RWPE2 (cell line): ENCODE measurements at regions not wholly inside any gene's neighbourhood (a gene's known extent, or its start where the extent isn't known, plus 50 kb on each side); places are given as distances from the start of the nearest gene placed in this dataset.
"Not testable (repeated sequence)": the region's sequence is repeated elsewhere in the genome, so short reads cannot be mapped to it uniquely, and the experiment has no call there.

Source experiments
- ATAC-seq: fragments of 200-7000 bp; cut with Tn5 transposase; 3 replicates; pipeline ENCODE4 v1.9.1; 2021; ENCODE audit warnings: low read depth
- DNase-seq: peaks from one replicate; pipeline ENCODE4 v3.0.0-alpha.2; 2020; ENCODE audit warnings: low spot score
- H3K27ac ChIP-seq: fragments of 450-650 bp; 2 replicates; pipeline ENCODE4 v1.5.1; 2017; ENCODE audit warnings: mild to moderate bottlenecking; ENCODE audit not compliant: poor library complexity, severe bottlenecking
- H3K27me3 ChIP-seq: fragments of 250-450 bp; sonication (Bioruptor Pico); 2 replicates; pipeline ENCODE4 v1.5.1; 2021; ENCODE audit warnings: mild to moderate bottlenecking, moderate library complexity; ENCODE audit not compliant: insufficient read depth, poor library complexity, severe bottlenecking
- H3K36me3 ChIP-seq: fragments of 250-450 bp; sonication (Bioruptor Pico); 2 replicates; pipeline ENCODE4 v1.5.1; 2020; ENCODE audit warnings: low read depth, mild to moderate bottlenecking, moderate library complexity
- H3K4me1 ChIP-seq: fragments of 250-450 bp; sonication (Bioruptor Pico); 2 replicates; pipeline ENCODE4 v1.5.1; 2021; ENCODE audit warnings: mild to moderate bottlenecking, moderate library complexity; ENCODE audit not compliant: insufficient read depth, poor library complexity, severe bottlenecking
- H3K4me3 ChIP-seq: fragments of 250-450 bp; sonication (Bioruptor Pico); 2 replicates; pipeline ENCODE4 v1.5.1; 2021; ENCODE audit warnings: mild to moderate bottlenecking, moderate library complexity; ENCODE audit not compliant: severe bottlenecking
- H3K9me3 ChIP-seq: fragments of 250-450 bp; sonication (Bioruptor Pico); 2 replicates; pipeline ENCODE4 v1.5.1; 2021; ENCODE audit warnings: mild to moderate bottlenecking, moderate library complexity; ENCODE audit not compliant: severe bottlenecking
- TF ChIP-seq, protein P1 (sequence below): fragments of 450-650 bp; IDR thresholded peaks from one replicate; pipeline ENCODE4 v1.5.1; 2017; ENCODE audit warnings: mild to moderate bottlenecking, moderate library complexity; ENCODE audit not compliant: poor library complexity, severe bottlenecking

GRCh38 chr5:2151301-2151888, 268.7 kb upstream of the IRX4 start:
- H3K4me3 ChIP-seq, H3K9me3 ChIP-seq, ATAC-seq, H3K27ac ChIP-seq, H3K4me1 ChIP-seq, DNase-seq, H3K27me3 ChIP-seq, H3K36me3 ChIP-seq: not testable (repeated sequence)
- TF ChIP-seq, protein P1, sequence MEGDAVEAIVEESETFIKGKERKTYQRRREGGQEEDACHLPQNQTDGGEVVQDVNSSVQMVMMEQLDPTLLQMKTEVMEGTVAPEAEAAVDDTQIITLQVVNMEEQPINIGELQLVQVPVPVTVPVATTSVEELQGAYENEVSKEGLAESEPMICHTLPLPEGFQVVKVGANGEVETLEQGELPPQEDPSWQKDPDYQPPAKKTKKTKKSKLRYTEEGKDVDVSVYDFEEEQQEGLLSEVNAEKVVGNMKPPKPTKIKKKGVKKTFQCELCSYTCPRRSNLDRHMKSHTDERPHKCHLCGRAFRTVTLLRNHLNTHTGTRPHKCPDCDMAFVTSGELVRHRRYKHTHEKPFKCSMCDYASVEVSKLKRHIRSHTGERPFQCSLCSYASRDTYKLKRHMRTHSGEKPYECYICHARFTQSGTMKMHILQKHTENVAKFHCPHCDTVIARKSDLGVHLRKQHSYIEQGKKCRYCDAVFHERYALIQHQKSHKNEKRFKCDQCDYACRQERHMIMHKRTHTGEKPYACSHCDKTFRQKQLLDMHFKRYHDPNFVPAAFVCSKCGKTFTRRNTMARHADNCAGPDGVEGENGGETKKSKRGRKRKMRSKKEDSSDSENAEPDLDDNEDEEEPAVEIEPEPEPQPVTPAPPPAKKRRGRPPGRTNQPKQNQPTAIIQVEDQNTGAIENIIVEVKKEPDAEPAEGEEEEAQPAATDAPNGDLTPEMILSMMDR, result peak; percentile 98

GRCh38 chr5:2149195-2149539, 266.4 kb upstream of the IRX4 start:
- ATAC-seq, result peak; percentile 97

DNA sequence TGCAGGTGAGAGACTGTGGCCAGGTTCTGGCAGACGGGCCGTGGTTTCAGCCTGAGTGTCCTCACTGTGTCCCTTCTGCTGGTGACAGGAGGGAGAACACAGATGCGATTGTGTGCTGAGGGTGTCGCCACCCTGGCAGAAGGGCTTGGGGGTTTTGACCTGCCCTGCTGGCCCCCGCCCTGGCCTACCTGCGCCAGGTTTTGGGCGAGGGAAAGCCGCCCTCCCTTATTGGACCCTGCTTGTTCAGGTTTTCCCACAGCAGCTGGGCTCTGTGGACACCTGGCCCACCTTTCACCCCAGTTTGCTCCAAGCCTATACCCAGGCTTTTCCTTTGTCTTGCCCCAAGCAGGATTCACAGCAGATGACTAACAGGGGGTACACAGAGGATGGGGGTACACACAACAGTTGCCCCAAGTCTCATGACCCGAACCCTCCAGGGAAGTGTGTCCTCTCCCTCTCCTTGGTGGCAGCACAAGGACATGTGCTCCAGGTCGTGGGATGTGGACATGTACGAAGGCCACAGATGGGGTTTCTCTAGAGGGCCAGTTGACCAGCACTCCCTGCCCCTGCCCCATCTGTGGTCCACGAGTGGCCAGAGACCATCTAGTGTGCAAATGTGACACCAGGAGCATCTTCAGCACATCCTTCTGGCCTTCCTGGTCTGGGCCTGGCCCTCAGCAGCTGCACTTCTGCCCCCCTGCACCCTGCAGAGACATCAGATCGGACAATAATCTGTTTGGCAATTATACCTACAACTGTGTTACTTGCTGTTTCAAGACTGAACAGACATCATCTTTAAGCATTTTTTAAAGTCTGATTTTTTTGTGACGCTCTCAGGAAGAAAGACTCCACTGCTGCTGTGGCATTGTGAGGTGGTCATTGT, 265.8 kb upstream of the IRX4 start:
- no peak for DNase-seq
- no peak overlapping the region for H3K27ac ChIP-seq
- ATAC-seq, result peak; percentile 6; the same call in 2 of the 3 replicates

More at GRCh38 chr5:2149195-2149539, 266.4 kb upstream of the IRX4 start:
- Histone ChIP-seq H3K4me3 (no peak overlapping the region), H3K36me3 (no peaks in the 10 kb centered on the region), H3K27ac (no peak overlapping the region), H3K9me3 (no peaks in the 10 kb centered on the region), H3K27me3 (no peaks in the 10 kb centered on the region), H3K4me1 (peaks cover 6% of the 10 kb centered on the region)
- DNase-seq, result no peak
- TF ChIP-seq, protein P1, result no peak

GRCh38 chr5:2147504-2148311, 265.0 kb upstream of the IRX4 start:
- no peak for DNase-seq
- Histone ChIP-seq H3K4me3 (no peak overlapping the region), H3K27me3 (peaks cover 2% of the 10 kb centered on the region), H3K36me3 (no peaks in the 10 kb centered on the region), H3K27ac (no peak overlapping the region), H3K9me3 (no peaks in the 10 kb centered on the region), H3K4me1 (peaks cover 6% of the 10 kb centered on the region)
- TF ChIP-seq, protein P1, result no peak
- no peak for ATAC-seq

More for the DNA sequence above, 265.8 kb upstream of the IRX4 start:
- Histone ChIP-seq H3K4me3 (no peak overlapping the region), H3K9me3 (no peaks in the 10 kb centered on the region), H3K4me1 (peaks cover 6% of the 10 kb centered on the region), H3K27me3 (no peaks in the 10 kb centered on the region), H3K36me3 (no peaks in the 10 kb centered on the region)
- TF ChIP-seq, protein P1, result no peak
